Rectal smooth muscle tissue (tissue), 1 donor: ENCODE measurements at regions not wholly inside any gene's neighbourhood (a gene's known extent, or its start where the extent isn't known, plus 50 kb on each side); places are given as distances from the start of the nearest gene placed in this dataset.
A peak's percentile ranks its signal among the peaks of the same experiment; 100 is the strongest.

Experiments
- H3K27ac ChIP-seq: one replicate; pipeline ENCODE4 v1.7.0; 2013; ENCODE audit warnings: low read depth, low read length, inconsistent platforms
- H3K27me3 ChIP-seq: one replicate; pipeline ENCODE4 v1.7.0; 2013; ENCODE audit warnings: low read length; ENCODE audit not compliant: control insufficient read depth, insufficient read depth
- H3K36me3 ChIP-seq: one replicate; pipeline ENCODE4 v1.7.0; 2013; ENCODE audit warnings: low read length; ENCODE audit not compliant: control insufficient read depth, insufficient read depth
- H3K4me1 ChIP-seq: one replicate; pipeline ENCODE4 v1.7.0; 2013; ENCODE audit warnings: low read length; ENCODE audit not compliant: control insufficient read depth, insufficient read depth
- H3K4me3 ChIP-seq: one replicate; pipeline ENCODE4 v1.7.0; 2013; ENCODE audit warnings: low read length
- H3K9ac ChIP-seq: one replicate; pipeline ENCODE4 v1.7.0; 2013; ENCODE audit warnings: low read length

GRCh38 chr3:124577494-124578167 is 152.6 kb upstream of the UMPS start:
- Histone ChIP-seq H3K9ac (no peak overlapping the region), H3K27ac (no peak overlapping the region), H3K4me3 (no peak overlapping the region), H3K27me3 (no peaks in the 10 kb centered on the region), H3K36me3 (no peaks in the 10 kb centered on the region), H3K4me1 (no peaks in the 10 kb centered on the region)

- no peak overlapping the region for H3K9ac ChIP-seq
- no peaks in the 10 kb centered on the region for H3K36me3 ChIP-seq
- no peak overlapping the region for H3K4me3 ChIP-seq
These were observed 150.6 kb upstream of the UMPS start for GRCh38 chr3:124579641-124580040.

GRCh38 chr3:124582196-124582595 is 148.1 kb upstream of the UMPS start:
- H3K36me3 ChIP-seq: no peaks in the 10 kb centered on the region
- H3K27ac ChIP-seq: no peak overlapping the region
- H3K4me3 ChIP-seq: no peak overlapping the region
- H3K4me1 ChIP-seq: no peaks in the 10 kb centered on the region
- H3K9ac ChIP-seq: no peak overlapping the region
- H3K27me3 ChIP-seq: peaks cover 3% of the 10 kb centered on the region

More at GRCh38 chr3:124579641-124580040, 150.6 kb upstream of the UMPS start:
- H3K27me3 ChIP-seq: peaks cover 3% of the 10 kb centered on the region
- no peaks in the 10 kb centered on the region for H3K4me1 ChIP-seq
- H3K27ac ChIP-seq: no peak overlapping the region

GRCh38 chr3:124582621-124583395 is 147.4 kb upstream of the UMPS start:
- H3K36me3 ChIP-seq: no peaks in the 10 kb centered on the region
- peaks cover 3% of the 10 kb centered on the region for H3K27me3 ChIP-seq
- no peak overlapping the region for H3K9ac ChIP-seq
- no peak overlapping the region for H3K4me3 ChIP-seq
- no peaks in the 10 kb centered on the region for H3K4me1 ChIP-seq
- H3K27ac ChIP-seq: no peak overlapping the region

- H3K9ac ChIP-seq: no peak overlapping the region
- peaks cover 3% of the 10 kb centered on the region for H3K27me3 ChIP-seq
- H3K4me1 ChIP-seq: no peaks in the 10 kb centered on the region
- H3K27ac ChIP-seq: no peak overlapping the region
- no peaks in the 10 kb centered on the region for H3K36me3 ChIP-seq
- peak overlapping the region; percentile 43 for H3K4me3 ChIP-seq
These were observed 146.1 kb upstream of the UMPS start for GRCh38 chr3:124584245-124584551.

GRCh38 chr3:124584552-124585391 is 145.5 kb upstream of the UMPS start:
- Histone ChIP-seq H3K27me3 (peaks cover 3% of the 10 kb centered on the region), H3K4me3 (peak overlapping the region; percentile 43), H3K9ac (no peak overlapping the region), H3K27ac (no peak overlapping the region), H3K4me1 (no peaks in the 10 kb centered on the region), H3K36me3 (no peaks in the 10 kb centered on the region)

- Histone ChIP-seq H3K36me3 (no peaks in the 10 kb centered on the region), H3K4me1 (no peaks in the 10 kb centered on the region), H3K27me3 (peaks cover 3% of the 10 kb centered on the region), H3K27ac (no peak overlapping the region), H3K9ac (no peak overlapping the region), H3K4me3 (no peak overlapping the region)
These were observed 143.9 kb upstream of the UMPS start for GRCh38 chr3:124586126-124587052.

- no peak overlapping the region for H3K27ac ChIP-seq
- no peak overlapping the region for H3K9ac ChIP-seq
- peaks cover 3% of the 10 kb centered on the region for H3K27me3 ChIP-seq
- H3K4me3 ChIP-seq: no peak overlapping the region
- no peaks in the 10 kb centered on the region for H3K36me3 ChIP-seq
- H3K4me1 ChIP-seq: no peaks in the 10 kb centered on the region
These were observed 143.2 kb upstream of the UMPS start for GRCh38 chr3:124587053-124587408.

GRCh38 chr3:124588036-124588435 is 142.2 kb upstream of the UMPS start:
- Histone ChIP-seq H3K27ac (no peak overlapping the region), H3K4me3 (no peak overlapping the region), H3K36me3 (no peaks in the 10 kb centered on the region), H3K27me3 (peaks cover 3% of the 10 kb centered on the region), H3K4me1 (no peaks in the 10 kb centered on the region), H3K9ac (no peak overlapping the region)

GRCh38 chr3:124588794-124589193 is 141.5 kb upstream of the UMPS start:
- Histone ChIP-seq H3K27me3 (peaks cover 3% of the 10 kb centered on the region), H3K36me3 (no peaks in the 10 kb centered on the region), H3K4me3 (no peak overlapping the region), H3K9ac (no peak overlapping the region), H3K27ac (no peak overlapping the region), H3K4me1 (no peaks in the 10 kb centered on the region)

- H3K4me1 ChIP-seq: no peaks in the 10 kb centered on the region
These were observed 138.6 kb upstream of the UMPS start for GRCh38 chr3:124591699-124592098.

More at GRCh38 chr3:124591699-124592098, 138.6 kb upstream of the UMPS start:
- no peak overlapping the region for H3K9ac ChIP-seq
- no peaks in the 10 kb centered on the region for H3K27me3 ChIP-seq
- H3K4me3 ChIP-seq: no peak overlapping the region
- H3K27ac ChIP-seq: no peak overlapping the region
- H3K36me3 ChIP-seq: no peaks in the 10 kb centered on the region
